ENCODE measurements at regions not wholly inside any gene's neighbourhood (a gene's known extent, or its start where the extent isn't known, plus 50 kb on each side); places are given as distances from the start of the nearest gene placed in this dataset.

DNA sequence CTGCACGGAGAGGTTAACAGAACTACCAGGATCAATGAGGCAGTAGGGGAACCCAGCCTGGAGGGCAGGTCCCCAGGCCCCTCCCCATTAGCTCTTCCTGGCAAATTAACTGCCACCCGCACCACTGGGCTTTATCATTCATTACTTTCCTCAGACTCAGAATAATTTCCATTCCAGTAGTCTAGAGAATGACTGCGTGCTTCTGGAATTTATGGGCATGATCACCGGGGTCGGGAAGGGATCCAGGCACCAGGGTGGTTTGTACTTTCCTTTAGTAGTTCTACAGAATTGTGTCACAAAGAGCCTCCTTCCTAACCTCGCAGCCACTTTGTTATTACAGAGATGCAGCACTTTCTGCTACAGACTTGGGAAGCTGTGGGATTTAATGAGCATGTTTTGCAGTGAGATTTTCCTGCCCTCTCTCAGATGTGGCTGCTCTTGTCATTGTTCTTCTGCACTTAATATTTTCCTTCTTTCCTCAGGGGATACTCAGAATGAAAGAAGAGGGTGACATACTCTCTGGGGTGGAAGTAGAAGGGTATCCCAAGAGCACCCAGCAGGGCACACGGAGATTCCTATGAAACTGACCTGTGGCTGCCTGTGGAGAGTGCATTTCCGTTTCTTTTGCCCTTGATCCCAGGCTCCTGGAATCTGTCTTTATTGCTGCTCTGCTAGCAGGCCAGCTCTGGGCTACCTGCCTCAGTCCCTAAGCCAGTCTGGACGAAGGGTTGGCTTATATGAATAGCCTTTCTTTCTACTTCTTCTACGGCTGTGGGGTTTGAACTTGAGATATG lies 285.0 kb upstream of the SLC10A2 start:
- TF ChIP-seq EZH2phosphoT487 (IDR thresholded peaks at IDR 0.05; ENCODE audit: insufficient read depth, low read depth) (no peak), EZH2 (IDR thresholded peaks at IDR 0.05; ENCODE audit: insufficient read depth, poor library complexity, severe bottlenecking) (no peak)
